Mucosa of descending colon (tissue), 3 donors: ENCODE measurements at regions not wholly inside any gene's neighbourhood (a gene's known extent, or its start where the extent isn't known, plus 50 kb on each side); places are given as distances from the start of the nearest gene placed in this dataset.

ENCODE experiments used
- ATAC-seq: fragments of 200-7000 bp; cut with Tn5 transposase; one replicate; pipeline ENCODE4 v1.9.1; 2020; ENCODE audit warnings: mild to moderate bottlenecking, moderate library complexity
- DNase-seq, 3 donors: peaks; one replicate each; pipeline ENCODE4 v3.0.0-alpha.2; 2020
- H3K36me3 ChIP-seq: fragments of 200-600 bp; one replicate; pipeline ENCODE4 v1.8.0; 2021; ENCODE audit warnings: low read depth, mild to moderate bottlenecking
- H3K4me1 ChIP-seq: fragments of 200-600 bp; one replicate; pipeline ENCODE4 v1.8.0; 2021; ENCODE audit warnings: low read depth, mild to moderate bottlenecking
- H3K4me3 ChIP-seq: fragments of 200-600 bp; one replicate; pipeline ENCODE4 v1.8.0; 2021; ENCODE audit warnings: mild to moderate bottlenecking
- H3K9me3 ChIP-seq: fragments of 200-600 bp; one replicate; pipeline ENCODE4 v1.8.0; 2021; ENCODE audit warnings: mild to moderate bottlenecking
- CTCF ChIP-seq: fragments of 200-600 bp; IDR thresholded peaks from one replicate; pipeline ENCODE4 v1.8.0; 2022; ENCODE audit warnings: antibody characterized with exemption, mild to moderate bottlenecking
- intact Hi-C, 2 donors: fragments of 100-400 bp; cut with DNase I in 1 of 2; cut with micrococcal nuclease in 1 of 2; formaldehyde crosslinking; loops; one replicate each; pipeline versions ENCODE4 v1.11.0 to v1.11.1; 2022; cut with DNase I, micrococcal nuclease
- donor health status: DM: no; HTN: no; CAD: no; lungs with moderate emphysema.
- donor health status: DM: no; HTN: no; CAD: no.
- donor health status: DM: no; HTN: yes; CAD: no.

GRCh38 chr2:236405357-236405756 lies 141.2 kb upstream of the ASB18 start:
- intact Hi-C loops = no loop called here
- no peaks in the 10 kb centered on the region for H3K4me1 ChIP-seq
- DNase-seq (no peak), ATAC-seq (no peak)
- TF ChIP-seq CTCF = no peak
- no peak overlapping the region for H3K4me3 ChIP-seq
- H3K9me3 ChIP-seq = no peaks in the 10 kb centered on the region
- no peaks in the 10 kb centered on the region for H3K36me3 ChIP-seq

- no peaks in the 10 kb centered on the region for H3K9me3 ChIP-seq
- TF ChIP-seq CTCF = no peak
- ATAC-seq (no peak), DNase-seq (no peak)
- intact Hi-C loops = no loop called here
- H3K36me3 ChIP-seq = no peaks in the 10 kb centered on the region
- H3K4me3 ChIP-seq = no peak overlapping the region
- no peaks in the 10 kb centered on the region for H3K4me1 ChIP-seq
These were observed 143.9 kb upstream of the ASB18 start for GRCh38 chr2:236408090-236408489.

- no peak for ATAC-seq
- Histone ChIP-seq H3K36me3 (no peaks in the 10 kb centered on the region), H3K4me3 (no peak overlapping the region), H3K4me1 (no peaks in the 10 kb centered on the region), H3K9me3 (no peaks in the 10 kb centered on the region)
- no peak for DNase-seq
- TF ChIP-seq CTCF = no peak
- intact Hi-C loops = no loop called here
These were observed 144.6 kb upstream of the ASB18 start for GRCh38 chr2:236408786-236409185.

GRCh38 chr2:236415684-236416444 lies 151.7 kb upstream of the ASB18 start:
- no peak for DNase-seq
- TF ChIP-seq CTCF = no peak
- Histone ChIP-seq H3K36me3 (no peaks in the 10 kb centered on the region), H3K4me1 (no peaks in the 10 kb centered on the region), H3K4me3 (no peak overlapping the region), H3K9me3 (no peaks in the 10 kb centered on the region)
- no peak for ATAC-seq
- intact Hi-C loops = no loop called here

GRCh38 chr2:236417150-236417549 lies 152.5 kb upstream of the ACKR3 start:
- no peaks in the 10 kb centered on the region for H3K36me3 ChIP-seq
- no peak overlapping the region for H3K4me3 ChIP-seq
- DNase-seq (no peak), ATAC-seq (no peak)
- intact Hi-C loops = no loop called here
- no peaks in the 10 kb centered on the region for H3K9me3 ChIP-seq
- H3K4me1 ChIP-seq = no peaks in the 10 kb centered on the region
- TF ChIP-seq CTCF = no peak

- DNase-seq (no peak), ATAC-seq (no peak)
- H3K36me3 ChIP-seq = no peaks in the 10 kb centered on the region
- no peak for TF ChIP-seq CTCF
- intact Hi-C loops = no loop called here
- H3K9me3 ChIP-seq = no peaks in the 10 kb centered on the region
- no peaks in the 10 kb centered on the region for H3K4me1 ChIP-seq
- no peak overlapping the region for H3K4me3 ChIP-seq
These were observed 139.0 kb upstream of the ACKR3 start for GRCh38 chr2:236430584-236430983.
